AG04450 (cell line): ENCODE measurements at regions not wholly inside any gene's neighbourhood (a gene's known extent, or its start where the extent isn't known, plus 50 kb on each side); places are given as distances from the start of the nearest gene placed in this dataset.

Experiments used
- CTCF ChIA-PET: fragments of 300-600, 350-600 bp; formaldehyde crosslinking; extraction: SDS; loops from one replicate; lab custom pipeline; 2022; ENCODE audit warnings: antibody characterized with exemption, inconsistent platforms; lab: Charles Lee
- POLR2A ChIA-PET: fragments of 350-600 bp; formaldehyde crosslinking; extraction: SDS; loops from one replicate; lab custom pipeline; 2021; ENCODE audit warnings: antibody characterized with exemption, inconsistent platforms; lab: Yijun Ruan, JAX
- DNase-seq: peaks from one replicate; pipeline ENCODE4 v3.0.0-alpha.2; 2011; ENCODE audit warnings: low read depth, low spot score
- H3K27ac ChIP-seq: one replicate; pipeline ENCODE4 v1.5.1; 2012; ENCODE audit warnings: low read depth, low read length, control low read depth
- H3K27me3 ChIP-seq: one replicate; pipeline ENCODE4 v1.6.0; 2012; ENCODE audit warnings: low read length; ENCODE audit not compliant: control insufficient read depth, insufficient read depth
- H3K4me3 ChIP-seq: 2 replicates; pipeline ENCODE4 v1.5.1; 2011; ENCODE audit warnings: mild to moderate bottlenecking, low read depth, low read length, control low read depth
- H3K9me3 ChIP-seq: 2 replicates; pipeline ENCODE4 v1.5.1; 2012; ENCODE audit warnings: low read length; ENCODE audit not compliant: control insufficient read depth, insufficient read depth
- CTCF ChIP-seq: IDR thresholded peaks from 2 replicates; pipeline ENCODE4 v1.5.1; 2011; ENCODE audit warnings: low read depth, low read length, control low read depth, inconsistent platforms

- H3K27me3 ChIP-seq: no peaks in the 10 kb centered on the region
- ChIA-PET CTCF (no interaction called here), POLR2A (no interaction called here)
- H3K4me3 ChIP-seq: no peak overlapping the region
- TF ChIP-seq CTCF: no peak
- DNase-seq: no peak
- no peak overlapping the region for H3K27ac ChIP-seq
- no peaks in the 10 kb centered on the region for H3K9me3 ChIP-seq
Observed at GRCh38 chr13:72050251-72050650, 183.2 kb upstream of the DACH1 start.

GRCh38 chr13:72043366-72043765 lies 176.4 kb upstream of the DACH1 start:
- H3K27ac ChIP-seq: no peak overlapping the region
- H3K27me3 ChIP-seq: no peaks in the 10 kb centered on the region
- no peak overlapping the region for H3K4me3 ChIP-seq
- CTCF ChIA-PET: no interaction called here
- POLR2A ChIA-PET: no interaction called here
- TF ChIP-seq CTCF: no peak
- no peaks in the 10 kb centered on the region for H3K9me3 ChIP-seq
- no peak for DNase-seq

DNA sequence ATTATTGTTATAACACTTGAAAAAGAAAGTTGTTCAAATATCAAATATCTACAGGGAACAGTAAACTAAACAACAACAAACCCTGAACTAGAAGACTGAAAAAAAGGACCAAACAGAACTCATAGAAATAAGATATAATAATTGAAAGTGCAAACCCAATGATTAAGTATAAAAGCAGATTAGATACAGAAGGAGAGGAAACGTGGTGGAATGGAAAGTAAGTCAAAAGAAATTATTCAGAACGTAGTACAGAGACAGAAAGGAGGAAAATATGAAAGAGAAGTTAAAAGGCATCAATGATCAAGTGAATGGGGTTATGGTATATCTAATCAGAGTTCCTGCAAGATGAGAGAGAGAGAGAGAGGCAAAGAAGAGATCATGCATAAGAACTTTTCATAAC lies 174.2 kb upstream of the DACH1 start:
- no peaks in the 10 kb centered on the region for H3K9me3 ChIP-seq
- ChIA-PET POLR2A (no interaction called here), CTCF (no interaction called here)
- no peak overlapping the region for H3K27ac ChIP-seq
- no peaks in the 10 kb centered on the region for H3K27me3 ChIP-seq
- no peak for TF ChIP-seq CTCF
- H3K4me3 ChIP-seq: no peak overlapping the region
- no peak for DNase-seq

GRCh38 chr13:72039126-72039525 lies 172.1 kb upstream of the DACH1 start:
- Histone ChIP-seq H3K27ac (no peak overlapping the region), H3K27me3 (no peaks in the 10 kb centered on the region), H3K4me3 (no peak overlapping the region), H3K9me3 (no peaks in the 10 kb centered on the region)
- DNase-seq: no peak
- TF ChIP-seq CTCF: no peak
- ChIA-PET POLR2A (no interaction called here), CTCF (no interaction called here)

GRCh38 chr13:72029981-72030380 lies 163.0 kb upstream of the DACH1 start:
- TF ChIP-seq CTCF: no peak
- no peak for DNase-seq
- no peaks in the 10 kb centered on the region for H3K27me3 ChIP-seq
- POLR2A ChIA-PET: no interaction called here
- H3K27ac ChIP-seq: no peak overlapping the region
- peaks cover 7% of the 10 kb centered on the region for H3K9me3 ChIP-seq
- H3K4me3 ChIP-seq: no peak overlapping the region
- CTCF ChIA-PET: no interaction called here
